ENCODE measurements at regions not wholly inside any gene's neighbourhood (a gene's known extent, or its start where the extent isn't known, plus 50 kb on each side); places are given as distances from the start of the nearest gene placed in this dataset.
"Not testable (repeated sequence)": the region's sequence is repeated elsewhere in the genome, so short reads cannot be mapped to it uniquely, and the experiment has no call there.

- DNase-seq (ENCODE audit: low read depth), result no peak
- TF ChIP-seq, protein P1, sequence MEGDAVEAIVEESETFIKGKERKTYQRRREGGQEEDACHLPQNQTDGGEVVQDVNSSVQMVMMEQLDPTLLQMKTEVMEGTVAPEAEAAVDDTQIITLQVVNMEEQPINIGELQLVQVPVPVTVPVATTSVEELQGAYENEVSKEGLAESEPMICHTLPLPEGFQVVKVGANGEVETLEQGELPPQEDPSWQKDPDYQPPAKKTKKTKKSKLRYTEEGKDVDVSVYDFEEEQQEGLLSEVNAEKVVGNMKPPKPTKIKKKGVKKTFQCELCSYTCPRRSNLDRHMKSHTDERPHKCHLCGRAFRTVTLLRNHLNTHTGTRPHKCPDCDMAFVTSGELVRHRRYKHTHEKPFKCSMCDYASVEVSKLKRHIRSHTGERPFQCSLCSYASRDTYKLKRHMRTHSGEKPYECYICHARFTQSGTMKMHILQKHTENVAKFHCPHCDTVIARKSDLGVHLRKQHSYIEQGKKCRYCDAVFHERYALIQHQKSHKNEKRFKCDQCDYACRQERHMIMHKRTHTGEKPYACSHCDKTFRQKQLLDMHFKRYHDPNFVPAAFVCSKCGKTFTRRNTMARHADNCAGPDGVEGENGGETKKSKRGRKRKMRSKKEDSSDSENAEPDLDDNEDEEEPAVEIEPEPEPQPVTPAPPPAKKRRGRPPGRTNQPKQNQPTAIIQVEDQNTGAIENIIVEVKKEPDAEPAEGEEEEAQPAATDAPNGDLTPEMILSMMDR (IDR thresholded peaks at IDR 0.05; ENCODE audit: low read depth, low read length, missing control alignments), result no peak
- no peak overlapping the region for H3K4me3 ChIP-seq (ENCODE audit: low read depth, low read length)
These were observed 283.0 kb downstream of the RAB38 start for GRCh38 chr11:87892291-87892690.

DNA sequence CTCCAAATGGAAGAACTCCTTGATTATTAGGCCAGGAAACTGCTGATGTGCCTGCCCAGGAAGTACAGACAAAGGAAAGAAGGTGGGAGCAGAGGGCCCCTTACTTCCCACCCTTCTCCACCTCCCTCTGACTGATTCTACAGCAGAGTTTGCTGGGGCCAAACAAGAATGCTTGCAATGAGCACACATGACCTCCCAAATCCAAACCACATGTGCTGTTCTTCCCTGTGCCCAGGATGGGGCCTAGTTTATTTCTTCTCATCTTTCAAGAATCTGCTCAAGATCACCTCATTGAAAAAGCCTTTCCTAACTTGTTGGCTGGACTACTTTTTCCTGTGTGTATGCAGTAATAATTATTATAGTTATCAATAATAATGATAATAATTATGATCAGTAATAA is 286.1 kb downstream of the RAB38 start:
- no peak for DNase-seq (ENCODE audit: low read depth)
- H3K4me3 ChIP-seq (ENCODE audit: low read depth, low read length), result no peak overlapping the region
- TF ChIP-seq, protein P1 (IDR thresholded peaks at IDR 0.05; ENCODE audit: low read depth, low read length, missing control alignments), result no peak

DNA sequence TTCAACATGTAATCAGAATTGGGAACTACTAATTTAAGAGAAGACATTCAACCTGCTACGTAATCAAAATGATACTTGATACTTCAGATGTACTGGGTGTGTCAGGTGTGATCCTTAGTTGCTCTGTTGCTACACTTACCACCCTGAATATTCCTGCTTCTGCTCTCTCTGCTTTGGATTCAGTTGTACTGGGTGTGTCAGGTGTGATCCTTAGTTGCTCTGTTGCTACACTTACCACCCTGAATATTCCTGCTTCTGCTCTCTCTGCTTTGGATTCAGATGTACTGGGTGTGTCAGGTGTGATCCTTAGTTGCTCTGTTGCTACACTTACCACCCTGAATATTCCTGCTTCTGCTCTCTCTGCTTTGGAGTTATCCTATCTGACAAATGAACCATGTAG is 290.2 kb downstream of the RAB38 start:
- not testable (repeated sequence) for DNase-seq (ENCODE audit: low read depth); H3K4me3 ChIP-seq (ENCODE audit: low read depth, low read length)

DNA sequence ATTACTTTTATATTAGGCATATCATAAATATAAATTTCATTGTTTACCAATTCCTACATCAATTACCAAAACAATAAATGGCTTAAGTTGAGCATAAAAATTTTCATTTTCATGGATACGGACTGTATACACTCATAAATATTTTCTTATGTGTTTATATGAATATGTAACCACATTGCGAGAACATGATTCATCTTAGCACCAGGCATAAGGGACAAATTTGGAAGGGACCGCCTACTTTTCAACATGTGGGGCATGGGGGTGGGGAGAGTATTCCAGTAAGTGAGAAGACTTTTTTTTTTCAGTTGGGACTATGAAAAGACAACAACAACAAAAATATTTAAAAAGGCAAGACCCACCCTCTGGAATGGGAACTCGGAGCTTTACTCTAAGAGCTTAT is 296.1 kb downstream of the RAB38 start:
- H3K4me3 ChIP-seq (ENCODE audit: low read depth, low read length), result no peak overlapping the region
- DNase-seq (ENCODE audit: low read depth), result no peak
- TF ChIP-seq, protein P1 (IDR thresholded peaks at IDR 0.05; ENCODE audit: low read depth, low read length, missing control alignments), result no peak

DNA sequence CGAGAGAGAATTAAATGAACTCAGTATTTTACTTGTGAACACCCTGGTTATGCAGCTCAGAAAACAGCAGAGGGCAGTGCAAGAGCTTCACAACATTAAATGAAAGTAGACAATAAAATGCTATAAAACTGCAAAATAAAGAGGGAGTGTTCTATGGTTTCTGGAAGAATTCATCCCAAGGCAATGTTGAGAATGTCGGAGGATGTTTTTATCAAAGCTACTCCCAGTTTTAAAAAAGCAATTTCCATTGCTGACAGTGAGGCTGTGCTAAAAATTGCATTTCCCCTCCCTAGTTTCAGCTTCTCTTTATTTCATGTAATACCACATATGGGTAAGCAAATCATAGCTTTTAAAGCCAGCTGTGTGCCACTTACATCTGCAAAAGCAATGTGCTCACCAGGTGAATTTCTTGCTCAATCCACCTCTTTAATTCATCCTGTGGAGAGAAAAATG is 296.8 kb downstream of the RAB38 start:
- no peak for DNase-seq (ENCODE audit: low read depth)
- no peak overlapping the region for H3K4me3 ChIP-seq (ENCODE audit: low read depth, low read length)
- TF ChIP-seq, protein P1 (IDR thresholded peaks at IDR 0.05; ENCODE audit: low read depth, low read length, missing control alignments), result peak; percentile 39

GRCh38 chr11:87871056-87871455 is 304.2 kb downstream of the RAB38 start:
- TF ChIP-seq, protein P1 (IDR thresholded peaks at IDR 0.05; ENCODE audit: low read depth, low read length, missing control alignments), result no peak
- no peak overlapping the region for H3K4me3 ChIP-seq (ENCODE audit: low read depth, low read length)
- no peak for DNase-seq (ENCODE audit: low read depth)

DNA sequence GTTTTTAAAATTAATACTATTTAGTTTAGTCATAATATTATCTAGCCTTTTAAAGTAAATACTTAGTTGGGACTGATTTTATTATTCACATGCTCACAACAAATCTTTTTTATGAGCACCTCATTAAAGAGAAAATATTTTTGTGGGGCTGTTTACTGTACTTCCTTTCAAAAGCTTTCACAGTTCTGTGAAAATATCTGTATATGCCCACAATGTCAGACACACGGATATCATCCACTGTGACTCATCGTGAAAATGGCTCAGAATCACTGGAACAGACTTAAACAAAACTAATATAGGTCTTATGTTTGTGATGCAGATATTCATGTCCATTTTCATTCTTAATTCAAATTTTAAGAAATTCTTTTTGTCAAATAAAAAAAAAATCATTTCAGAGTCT is 305.2 kb downstream of the RAB38 start:
- no peak for DNase-seq (ENCODE audit: low read depth)
- H3K4me3 ChIP-seq (ENCODE audit: low read depth, low read length), result no peak overlapping the region
- TF ChIP-seq, protein P1 (IDR thresholded peaks at IDR 0.05; ENCODE audit: low read depth, low read length, missing control alignments), result no peak

DNA sequence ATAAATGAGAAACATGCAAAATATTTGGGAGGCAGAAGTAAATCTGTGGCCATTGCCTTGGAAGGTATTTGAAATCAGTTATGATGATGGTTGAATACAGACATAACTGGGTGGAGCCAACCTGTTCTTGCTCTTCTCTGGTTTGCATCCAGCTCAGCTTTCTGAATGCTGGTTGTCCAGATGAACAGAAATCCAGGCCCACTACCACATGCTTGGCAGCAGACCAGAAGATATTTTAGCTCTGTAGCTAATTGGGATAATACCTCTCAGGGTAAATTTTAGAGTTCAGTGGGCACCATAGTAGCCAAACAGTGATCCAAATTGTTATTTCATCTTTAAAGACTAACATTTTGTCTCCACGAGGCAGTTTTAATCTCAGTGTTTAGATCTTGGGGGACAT is 308.3 kb downstream of the RAB38 start:
- DNase-seq (ENCODE audit: low read depth), result no peak
- TF ChIP-seq, protein P1 (IDR thresholded peaks at IDR 0.05; ENCODE audit: low read depth, low read length, missing control alignments), result no peak
- H3K4me3 ChIP-seq (ENCODE audit: low read depth, low read length), result no peak overlapping the region
